Retinal pigment epithelial cell (primary cell): ENCODE measurements at regions not wholly inside any gene's neighbourhood (a gene's known extent, or its start where the extent isn't known, plus 50 kb on each side); places are given as distances from the start of the nearest gene placed in this dataset.

Experiments
- DNase-seq: peaks from one replicate; pipeline ENCODE4 v3.0.0-alpha.2; 2010; ENCODE audit warnings: low read depth
- H3K4me3 ChIP-seq: 2 replicates; pipeline ENCODE4 v1.5.1; 2011; ENCODE audit warnings: mild to moderate bottlenecking, low read length, control low read depth, moderate library complexity
- CTCF ChIP-seq: conservative IDR thresholded peaks from 2 replicates; pipeline ENCODE4 v1.5.1; 2011; ENCODE audit warnings: low read depth, low read length, control low read depth, inconsistent platforms

DNA sequence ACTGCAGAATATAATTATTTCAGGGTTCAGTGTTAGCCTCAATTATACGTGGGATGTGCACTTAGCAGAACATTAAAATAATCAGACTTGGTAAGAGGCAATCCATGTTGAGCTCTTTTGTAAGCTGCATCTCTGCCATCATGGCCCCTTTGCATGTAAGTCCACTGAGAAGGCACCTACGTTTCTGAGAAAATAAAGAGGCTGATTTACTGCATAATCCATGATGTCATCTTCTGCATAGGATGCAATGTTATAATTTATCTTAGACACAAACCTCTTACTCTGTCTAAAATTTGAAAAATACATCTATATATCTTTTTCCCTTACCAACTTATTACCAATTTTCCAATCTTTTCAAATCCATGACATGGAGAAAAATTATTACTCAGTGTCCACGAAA is 1294.7 kb downstream of the ZPLD1 start:
- no peak for DNase-seq
- no peak overlapping the region for H3K4me3 ChIP-seq
- no peak for TF ChIP-seq CTCF

- TF ChIP-seq CTCF: no peak
- H3K4me3 ChIP-seq: no peak overlapping the region
- DNase-seq: no peak
Observed at GRCh38 chr3:103730744-103731143, 1295.9 kb downstream of the ZPLD1 start.

DNA sequence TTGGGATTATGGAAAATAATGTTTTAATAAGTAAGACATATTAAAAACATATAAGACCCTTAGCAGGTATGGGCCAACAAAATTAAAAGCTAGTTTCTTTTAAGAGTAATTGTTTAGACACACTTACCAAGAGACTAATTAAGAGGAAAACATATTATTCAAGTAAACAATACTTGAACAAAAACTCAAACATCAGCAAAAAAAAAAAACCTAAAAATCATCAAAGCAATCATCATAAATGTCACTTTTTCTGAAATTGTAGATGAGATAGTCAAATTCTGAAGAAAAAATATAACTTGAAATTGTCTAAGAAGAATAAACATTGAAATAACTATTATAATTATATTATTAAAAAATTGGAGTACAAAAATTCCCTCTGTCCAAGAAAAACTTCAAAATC is 1318.2 kb downstream of the ZPLD1 start:
- DNase-seq: no peak
- TF ChIP-seq CTCF: no peak
- no peak overlapping the region for H3K4me3 ChIP-seq

DNA sequence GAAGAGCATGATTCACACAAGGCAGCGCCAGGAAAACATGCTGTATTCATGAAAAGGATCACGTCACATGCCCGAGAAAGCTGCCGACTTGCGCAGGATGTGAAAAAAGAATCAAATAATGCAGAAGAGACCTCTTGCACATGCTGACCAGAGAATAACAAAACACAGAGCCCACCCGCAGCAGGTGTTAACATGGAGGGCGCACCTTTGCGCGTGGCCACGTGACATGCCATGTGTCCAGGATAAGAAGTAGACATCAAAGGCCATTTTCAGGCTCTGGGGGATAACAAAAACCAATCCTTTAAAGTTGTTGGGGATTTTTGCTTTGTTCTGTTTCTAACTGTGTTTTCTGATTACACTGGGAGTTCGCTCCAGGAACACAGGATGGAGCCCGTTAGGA is 1332.8 kb downstream of the ZPLD1 start:
- TF ChIP-seq CTCF: no peak
- H3K4me3 ChIP-seq: no peak overlapping the region
- DNase-seq: no peak

GRCh38 chr3:103785017-103785416 is 1350.2 kb downstream of the ZPLD1 start:
- TF ChIP-seq CTCF: no peak
- H3K4me3 ChIP-seq: no peak overlapping the region
- no peak for DNase-seq

DNA sequence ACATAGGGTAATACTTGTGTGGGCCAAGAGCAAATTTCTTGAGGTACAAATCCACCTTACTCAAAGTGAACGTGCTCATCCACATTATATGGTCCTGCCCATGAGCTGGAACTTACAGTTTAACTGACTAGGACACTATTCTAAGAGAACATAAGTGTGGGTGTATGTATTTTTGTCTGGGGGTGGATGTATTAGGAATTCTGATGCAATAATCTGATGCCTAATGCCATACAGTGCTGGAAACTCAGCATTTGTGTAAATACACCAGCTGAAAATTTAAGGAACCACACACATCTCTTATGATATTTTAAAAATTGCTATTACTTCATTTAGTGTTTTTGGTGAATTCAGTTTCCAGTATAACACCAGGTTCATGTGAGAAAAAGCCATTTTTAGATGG is 1350.7 kb downstream of the ZPLD1 start:
- H3K4me3 ChIP-seq: no peak overlapping the region
- DNase-seq: no peak
- TF ChIP-seq CTCF: no peak

GRCh38 chr3:103786296-103786695 is 1351.5 kb downstream of the ZPLD1 start:
- no peak overlapping the region for H3K4me3 ChIP-seq
- TF ChIP-seq CTCF: no peak
- DNase-seq: no peak
